ENCODE measurements at regions not wholly inside any gene's neighbourhood (a gene's known extent, or its start where the extent isn't known, plus 50 kb on each side); places are given as distances from the start of the nearest gene placed in this dataset.

DNA sequence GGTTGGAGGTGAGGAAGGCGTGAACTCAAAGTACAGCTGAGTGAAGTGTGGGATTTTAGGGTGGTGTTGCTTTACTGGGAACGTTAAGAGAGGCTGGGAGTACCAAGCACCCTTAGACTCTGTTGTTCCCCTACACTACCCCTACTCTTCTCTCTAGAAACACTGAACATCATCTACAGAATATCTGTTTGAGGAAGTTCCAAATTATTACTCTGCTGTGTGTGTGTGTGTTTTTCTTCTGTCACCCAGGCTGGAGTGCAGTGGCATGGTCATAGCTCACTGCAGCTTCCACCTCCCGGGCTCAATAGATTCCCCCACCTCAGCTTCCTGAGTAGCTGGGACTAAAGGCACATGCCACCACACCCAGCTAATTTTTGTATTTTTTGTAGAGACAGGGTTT, 76.7 kb upstream of the AP1S2 start:
- no peak for TF ChIP-seq CTCF (IDR thresholded peaks at IDR 0.05; ENCODE audit: insufficient read depth, low read depth, low read length, missing control alignments)
- H3K4me3 ChIP-seq (ENCODE audit: low read length), result no peak overlapping the region
- no peak for DNase-seq (ENCODE audit: low read depth)

DNA sequence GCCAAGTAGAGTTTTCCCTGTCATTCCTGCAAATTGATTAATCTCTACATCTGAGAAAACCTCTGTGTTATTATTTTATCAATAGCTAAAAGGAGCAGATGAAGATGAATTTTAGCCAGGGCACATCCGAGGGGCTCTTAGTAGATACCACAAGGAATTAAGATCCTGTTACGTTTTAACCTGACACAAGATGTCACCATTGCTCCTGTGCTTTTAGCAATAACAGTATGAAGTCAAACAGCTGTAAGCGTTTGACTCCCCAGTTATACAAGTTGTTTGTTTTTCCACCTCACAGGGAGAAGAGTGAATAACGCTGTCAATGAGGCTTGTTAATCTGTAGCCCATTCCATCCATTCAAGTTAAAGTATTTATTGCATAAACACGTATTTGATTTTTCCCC, 76.0 kb upstream of the AP1S2 start:
- peak; percentile 46 for DNase-seq (ENCODE audit: low read depth)

DNA sequence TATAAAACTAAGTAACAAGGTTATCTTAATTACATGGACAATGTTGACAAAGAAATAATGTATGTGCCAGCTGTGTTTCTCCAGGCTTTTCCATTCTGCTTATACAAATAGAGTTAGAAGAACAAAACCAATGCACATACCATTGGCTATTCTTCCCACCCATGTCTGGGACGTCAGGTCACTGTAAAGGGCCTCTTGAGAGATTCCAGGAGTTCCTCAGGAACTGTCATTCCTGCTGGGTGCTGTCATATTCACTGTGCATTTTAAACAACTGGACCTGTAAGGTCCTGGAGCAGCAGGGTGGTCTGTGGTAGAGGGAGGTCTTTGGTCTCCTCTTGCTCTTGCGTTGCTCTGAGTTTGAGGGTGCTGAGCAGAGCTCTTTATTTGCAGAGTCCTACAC, 74.6 kb upstream of the AP1S2 start:
- TF ChIP-seq CTCF (IDR thresholded peaks at IDR 0.05; ENCODE audit: insufficient read depth, low read depth, low read length, missing control alignments), result no peak
- no peak for DNase-seq (ENCODE audit: low read depth)
- no peak overlapping the region for H3K4me3 ChIP-seq (ENCODE audit: low read length)

More for the DNA sequence above, 76.0 kb upstream of the AP1S2 start:
- TF ChIP-seq CTCF (IDR thresholded peaks at IDR 0.05; ENCODE audit: insufficient read depth, low read depth, low read length, missing control alignments), result peak; percentile 37
- H3K4me3 ChIP-seq (ENCODE audit: low read length), result no peak overlapping the region

- no peak for TF ChIP-seq CTCF (IDR thresholded peaks at IDR 0.05; ENCODE audit: insufficient read depth, low read depth, low read length, missing control alignments)
- no peak for DNase-seq (ENCODE audit: low read depth)
- H3K4me3 ChIP-seq (ENCODE audit: low read length), result no peak overlapping the region
These were observed 72.0 kb upstream of the AP1S2 start for GRCh38 chrX:15926622-15927021.

DNA sequence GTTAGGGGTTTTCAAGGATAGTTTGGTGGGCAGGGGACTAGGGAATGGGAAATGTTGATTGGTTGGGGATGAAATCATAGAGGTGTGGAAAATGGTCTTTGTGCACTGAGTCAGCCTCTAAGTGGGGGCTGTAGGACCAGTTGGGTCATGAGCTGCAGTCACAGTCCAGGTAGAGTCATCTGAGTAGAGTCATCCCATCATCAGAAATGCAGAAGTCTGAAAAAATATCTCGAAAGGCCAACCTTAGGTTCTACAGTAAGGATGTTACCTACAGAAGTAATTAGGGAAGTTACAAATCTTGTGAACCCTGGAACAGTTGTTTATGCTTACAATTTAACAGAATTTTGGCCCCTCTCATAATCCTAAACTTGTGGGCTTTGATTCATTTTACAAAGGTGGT, 63.4 kb upstream of the AP1S2 start:
- TF ChIP-seq CTCF (IDR thresholded peaks at IDR 0.05; ENCODE audit: insufficient read depth, low read depth, low read length, missing control alignments), result no peak
- H3K4me3 ChIP-seq (ENCODE audit: low read length), result no peak overlapping the region
- no peak for DNase-seq (ENCODE audit: low read depth)

- no peak for TF ChIP-seq CTCF (IDR thresholded peaks at IDR 0.05; ENCODE audit: insufficient read depth, low read depth, low read length, missing control alignments)
- no peak for DNase-seq (ENCODE audit: low read depth)
- H3K4me3 ChIP-seq (ENCODE audit: low read length), result no peak overlapping the region
These were observed 62.1 kb upstream of the AP1S2 start for GRCh38 chrX:15916704-15917084.

DNA sequence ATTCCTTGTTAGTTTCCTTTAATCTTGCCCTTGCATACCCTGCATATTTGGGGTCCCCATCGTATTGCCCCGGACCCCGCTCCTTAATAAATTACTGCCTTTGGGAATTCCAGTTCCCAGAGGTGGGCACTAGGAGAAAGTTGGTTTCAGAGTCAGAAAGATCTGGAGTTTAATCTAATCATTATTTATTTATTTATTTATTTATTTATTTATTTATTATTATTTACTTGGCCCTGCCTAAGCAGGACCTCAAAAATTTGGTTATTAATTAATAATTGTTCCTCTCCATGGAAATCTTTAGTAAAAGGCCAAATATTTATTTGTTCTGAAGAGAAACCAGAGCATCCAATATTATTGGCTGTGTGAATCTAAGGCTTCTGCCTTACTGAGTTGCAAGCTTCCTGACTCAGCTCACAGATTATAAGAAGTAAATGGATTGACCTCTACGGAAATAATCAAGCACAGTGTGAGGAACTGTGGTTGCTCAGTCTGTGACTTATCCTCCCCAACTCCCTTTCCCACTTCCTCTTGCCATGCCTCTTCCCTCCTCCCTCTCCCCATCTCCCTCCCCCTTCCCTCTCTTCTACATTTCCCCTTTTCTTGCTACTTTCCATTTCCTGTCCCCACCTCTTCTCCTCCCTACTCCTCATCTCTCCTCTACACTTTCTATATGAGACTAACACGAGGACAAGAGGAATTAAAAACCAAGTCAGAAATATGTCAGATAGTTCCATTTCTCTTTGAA, 61.5 kb upstream of the AP1S2 start:
- H3K4me3 ChIP-seq (ENCODE audit: low read length), result no peak overlapping the region
- no peak for TF ChIP-seq CTCF (IDR thresholded peaks at IDR 0.05; ENCODE audit: insufficient read depth, low read depth, low read length, missing control alignments)
- DNase-seq (ENCODE audit: low read depth), result no peak
